ENCODE measurements at regions not wholly inside any gene's neighbourhood (a gene's known extent, or its start where the extent isn't known, plus 50 kb on each side); places are given as distances from the start of the nearest gene placed in this dataset.
"Not testable (repeated sequence)": the region's sequence is repeated elsewhere in the genome, so short reads cannot be mapped to it uniquely, and the experiment has no call there.

DNA sequence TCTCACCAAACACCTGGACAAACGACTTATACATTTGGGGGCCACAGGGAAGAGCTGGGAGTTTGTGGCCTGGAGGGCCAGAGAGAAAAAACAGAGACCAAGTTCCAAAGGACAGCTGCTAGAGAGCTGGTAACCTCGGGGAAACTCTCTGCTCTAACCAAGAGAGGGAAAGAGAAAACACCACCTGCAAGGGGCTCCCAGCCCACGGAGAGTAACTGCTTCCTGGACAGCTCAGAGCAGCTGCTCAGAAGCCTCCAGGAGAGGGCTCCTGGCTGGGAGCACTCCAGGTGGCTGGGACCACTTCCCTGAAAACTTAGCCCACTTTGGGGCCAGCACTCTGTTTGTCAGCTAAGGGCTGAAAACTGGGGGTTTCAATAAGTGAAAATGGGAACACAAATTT is 154.8 kb upstream of the GRIK3 start:
- Histone ChIP-seq H3K27me3 (no peaks in the 10 kb centered on the region), H3K4me1 (peaks cover 17% of the 10 kb centered on the region), H3K4me3 (ENCODE audit: low read depth, low read length) (no peak overlapping the region), H3K36me3 (no peaks in the 10 kb centered on the region), H3K9me3 (no peaks in the 10 kb centered on the region)
- DNase-seq, result no peak
- TF ChIP-seq, protein P1, sequence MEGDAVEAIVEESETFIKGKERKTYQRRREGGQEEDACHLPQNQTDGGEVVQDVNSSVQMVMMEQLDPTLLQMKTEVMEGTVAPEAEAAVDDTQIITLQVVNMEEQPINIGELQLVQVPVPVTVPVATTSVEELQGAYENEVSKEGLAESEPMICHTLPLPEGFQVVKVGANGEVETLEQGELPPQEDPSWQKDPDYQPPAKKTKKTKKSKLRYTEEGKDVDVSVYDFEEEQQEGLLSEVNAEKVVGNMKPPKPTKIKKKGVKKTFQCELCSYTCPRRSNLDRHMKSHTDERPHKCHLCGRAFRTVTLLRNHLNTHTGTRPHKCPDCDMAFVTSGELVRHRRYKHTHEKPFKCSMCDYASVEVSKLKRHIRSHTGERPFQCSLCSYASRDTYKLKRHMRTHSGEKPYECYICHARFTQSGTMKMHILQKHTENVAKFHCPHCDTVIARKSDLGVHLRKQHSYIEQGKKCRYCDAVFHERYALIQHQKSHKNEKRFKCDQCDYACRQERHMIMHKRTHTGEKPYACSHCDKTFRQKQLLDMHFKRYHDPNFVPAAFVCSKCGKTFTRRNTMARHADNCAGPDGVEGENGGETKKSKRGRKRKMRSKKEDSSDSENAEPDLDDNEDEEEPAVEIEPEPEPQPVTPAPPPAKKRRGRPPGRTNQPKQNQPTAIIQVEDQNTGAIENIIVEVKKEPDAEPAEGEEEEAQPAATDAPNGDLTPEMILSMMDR (IDR thresholded peaks at IDR 0.05; ENCODE audit: low read depth, low read length), result no peak

DNA sequence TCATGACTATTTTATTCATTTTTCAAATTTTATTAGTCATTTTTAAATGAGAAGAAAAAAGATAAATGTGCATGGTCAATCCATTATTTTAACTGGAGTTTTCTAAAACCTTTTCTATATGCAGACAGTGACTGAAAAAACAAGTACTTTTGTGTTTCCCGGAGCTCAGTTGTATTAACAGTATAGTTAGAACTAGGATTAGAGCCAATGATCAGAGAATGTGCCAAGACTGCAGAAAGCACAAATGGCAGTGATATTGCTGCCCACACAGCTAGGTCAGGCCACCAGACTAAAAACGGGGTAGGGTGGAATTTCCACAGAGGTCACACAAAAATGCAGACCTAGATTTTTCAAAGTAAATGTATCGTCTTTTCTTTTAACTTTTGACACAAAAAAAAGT is 163.1 kb upstream of the GRIK3 start:
- Histone ChIP-seq H3K4me1 (no peaks in the 10 kb centered on the region), H3K27me3 (no peaks in the 10 kb centered on the region), H3K4me3 (ENCODE audit: low read depth, low read length) (no peak overlapping the region), H3K9me3 (no peaks in the 10 kb centered on the region), H3K36me3 (no peaks in the 10 kb centered on the region)
- no peak for DNase-seq
- TF ChIP-seq, protein P1 (IDR thresholded peaks at IDR 0.05; ENCODE audit: low read depth, low read length), result no peak

DNA sequence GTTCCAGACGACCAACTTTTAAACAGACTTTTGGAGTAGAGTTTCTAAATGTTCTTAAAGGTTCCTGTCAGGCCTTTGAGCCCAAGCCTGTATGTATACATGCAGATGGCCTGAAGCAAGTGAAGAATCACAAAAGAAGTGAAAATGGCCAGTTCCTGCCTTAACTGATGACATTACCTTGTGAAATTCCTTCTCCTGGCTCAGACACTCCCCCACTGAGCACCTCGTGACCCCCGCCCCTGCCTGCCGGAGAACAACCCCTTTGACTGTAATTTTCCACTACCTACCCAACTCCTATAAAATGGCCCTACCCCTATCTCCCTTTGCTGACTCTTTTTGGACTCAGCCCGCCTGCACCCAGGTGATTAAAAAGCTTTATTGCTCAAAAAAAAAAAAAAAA is 180.0 kb upstream of the GRIK3 start:
- H3K4me1 ChIP-seq; H3K27me3 ChIP-seq; DNase-seq; H3K36me3 ChIP-seq; H3K9me3 ChIP-seq; H3K4me3 ChIP-seq (ENCODE audit: low read depth, low read length): not testable (repeated sequence)

DNA sequence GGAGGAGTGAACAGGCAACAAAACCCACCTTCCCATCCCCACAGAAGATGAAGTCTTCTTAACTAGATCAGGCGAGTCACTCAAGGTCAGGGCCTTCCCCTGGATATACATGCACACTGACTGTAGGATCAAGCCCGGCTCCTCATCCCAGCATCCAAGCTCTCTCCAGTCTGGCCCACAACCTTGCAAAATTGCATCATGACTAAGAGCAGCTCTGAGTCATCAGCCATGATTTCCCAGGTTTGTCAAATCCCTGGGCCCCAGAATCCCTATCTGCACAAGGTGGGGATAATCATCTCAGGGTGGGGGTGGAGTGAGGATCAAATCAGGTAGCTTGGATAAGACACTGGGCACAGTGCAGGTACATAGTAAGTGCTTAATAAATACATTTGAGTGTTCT is 199.3 kb upstream of the GRIK3 start:
- TF ChIP-seq, protein P1 (IDR thresholded peaks at IDR 0.05; ENCODE audit: low read depth, low read length), result no peak
- Histone ChIP-seq H3K27me3 (no peaks in the 10 kb centered on the region), H3K4me1 (no peaks in the 10 kb centered on the region), H3K36me3 (no peaks in the 10 kb centered on the region), H3K4me3 (ENCODE audit: low read depth, low read length) (no peak overlapping the region), H3K9me3 (no peaks in the 10 kb centered on the region)
- no peak for DNase-seq

DNA sequence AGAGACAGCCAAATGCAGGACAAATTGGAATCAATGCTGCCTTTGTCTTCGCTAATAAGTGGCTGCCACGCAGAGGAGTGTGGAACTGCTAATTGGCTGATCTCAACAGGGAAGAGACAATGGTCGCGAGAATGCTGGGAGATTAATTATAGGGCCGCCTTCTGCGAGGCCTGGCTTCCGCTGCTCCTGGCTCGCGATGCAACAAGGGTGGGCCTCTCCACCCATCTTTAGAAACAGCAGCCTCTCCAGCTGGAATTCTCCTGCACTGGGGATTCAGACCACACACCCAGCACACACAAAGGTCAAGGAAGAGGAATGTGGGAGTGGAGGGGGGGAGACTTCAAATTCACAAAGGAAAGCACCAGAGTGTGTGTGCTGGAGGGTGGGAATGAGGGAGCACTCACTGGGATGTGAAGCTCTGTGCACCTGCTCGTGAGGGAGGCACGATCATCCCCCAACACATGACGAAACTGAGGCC is 200.7 kb upstream of the GRIK3 start:
- no peaks in the 10 kb centered on the region for H3K27me3 ChIP-seq

DNA sequence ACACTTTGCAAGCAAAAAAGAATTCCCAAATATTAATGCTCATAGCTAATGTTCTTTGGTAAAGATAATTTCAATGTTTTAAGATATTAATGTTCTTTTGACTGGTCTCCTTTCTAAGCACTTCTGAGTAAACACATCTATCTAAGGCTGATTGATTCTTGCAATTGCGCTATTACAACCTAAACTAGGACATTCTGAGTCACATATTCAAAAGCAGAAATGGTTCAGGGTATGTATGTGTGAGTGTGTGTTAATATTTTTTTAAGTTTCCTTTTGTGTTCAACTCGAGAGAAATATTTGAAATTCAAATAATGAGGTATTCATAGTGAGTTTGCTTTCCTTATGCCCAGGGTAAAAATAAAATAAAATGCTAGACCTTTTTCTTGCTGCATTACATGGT is 203.6 kb upstream of the GRIK3 start:
- Histone ChIP-seq H3K4me3 (ENCODE audit: low read depth, low read length) (no peak overlapping the region), H3K9me3 (no peaks in the 10 kb centered on the region), H3K4me1 (no peaks in the 10 kb centered on the region; the same call in none of the 2 replicates), H3K27me3 (no peaks in the 10 kb centered on the region), H3K36me3 (no peaks in the 10 kb centered on the region)
- no peak for DNase-seq
- TF ChIP-seq, protein P1 (IDR thresholded peaks at IDR 0.05; ENCODE audit: low read depth, low read length), result no peak

More for the DNA sequence above, 200.7 kb upstream of the GRIK3 start:
- Histone ChIP-seq H3K36me3 (no peaks in the 10 kb centered on the region), H3K4me1 (no peaks in the 10 kb centered on the region; the same call in none of the 2 replicates), H3K9me3 (no peaks in the 10 kb centered on the region), H3K4me3 (ENCODE audit: low read depth, low read length) (no peak overlapping the region)
- no peak for DNase-seq
- TF ChIP-seq, protein P1 (IDR thresholded peaks at IDR 0.05; ENCODE audit: low read depth, low read length), result no peak
